GM12878 (cell line): ENCODE measurements at regions not wholly inside any gene's neighbourhood (a gene's known extent, or its start where the extent isn't known, plus 50 kb on each side); places are given as distances from the start of the nearest gene placed in this dataset.

Source experiments
- ATAC-seq: fragments of 200-7000 bp; cut with Tn5 transposase; 3 replicates; pipeline ENCODE4 v1.9.1; 2020; ENCODE audit warnings: mild to moderate bottlenecking, moderate library complexity
- BruUV-seq: library from RNA; stranded (reverse); fragments of 400-500 nt; replicated peaks from 2 replicates; lab custom pipeline; 2021; lab: Mats Ljungman, UMichigan
- CTCF ChIA-PET: fragments of 300-600 bp; sonication (Branson Sonifier 250); formaldehyde crosslinking; extraction: SDS; loops from one replicate; lab custom pipeline; 2021; ENCODE audit warnings: inconsistent platforms; lab: Yijun Ruan, JAX
- POLR2A ChIA-PET: fragments of 350-600 bp; formaldehyde crosslinking; extraction: SDS; loops from one replicate; lab custom pipeline; 2021; ENCODE audit warnings: inconsistent platforms; lab: Charles Lee
- RAD21 ChIA-PET: fragments of 300-600 bp; sonication (Branson Sonifier 250); formaldehyde crosslinking; loops from one replicate; lab custom pipeline; 2023; ENCODE audit warnings: antibody characterized with exemption; ENCODE audit not compliant: unreplicated experiment; lab: Charles Lee
- SMC1A ChIA-PET: fragments of 300-600 bp; sonication (Branson Sonifier 250); formaldehyde crosslinking; loops from one replicate; lab custom pipeline; 2023; ENCODE audit not compliant: unreplicated experiment, uncharacterized antibody; lab: Charles Lee
- DNase-seq: peaks from one replicate; pipeline ENCODE4 v3.0.0-alpha.2; 2011; ENCODE audit warnings: low read depth, low spot score
- FAIRE-seq: peaks from 3 replicates; lab custom pipeline; 2011; peaks lifted over from hg19 to GRCh38; lab: Jason Lieb, UNC
- H2AFZ ChIP-seq: 2 replicates; pipeline ENCODE4 v1.6.0; 2011; ENCODE audit warnings: low read depth, low read length, control low read depth; ENCODE audit not compliant: control insufficient read depth
- H3K27ac ChIP-seq: 2 replicates; pipeline ENCODE4 v1.5.1; 2011; ENCODE audit warnings: control low read depth; ENCODE audit not compliant: control insufficient read depth, insufficient read depth
- H3K27me3 ChIP-seq, 2 experiments: replicated peaks in 1 of 2; 2 replicates each; pipeline versions ENCODE4 v1.6.0 to v1.6.1; 2011; ENCODE audit warnings: low read length in 1 of 2; ENCODE audit not compliant: control insufficient read depth in 2 of 2, insufficient read depth in 2 of 2
- H3K36me3 ChIP-seq, 2 experiments: 2 replicates each; pipeline ENCODE4 v1.5.1; 2011; ENCODE audit warnings: low read length in 1 of 2; ENCODE audit not compliant: control insufficient read depth in 2 of 2, insufficient read depth in 2 of 2
- H3K4me1 ChIP-seq: 2 replicates; pipeline ENCODE4 v1.6.1; 2011; ENCODE audit warnings: mild to moderate bottlenecking, low read length, moderate library complexity, mixed read lengths; ENCODE audit not compliant: control insufficient read depth, insufficient read depth
- H3K4me2 ChIP-seq: 2 replicates; pipeline ENCODE4 v1.6.0; 2011; ENCODE audit warnings: control low read depth; ENCODE audit not compliant: control insufficient read depth, insufficient read depth
- H3K4me3 ChIP-seq: fragments of 200-600 bp; sonication (generic); 2 replicates; pipeline ENCODE4 v1.5.1; 2016
- H3K79me2 ChIP-seq: 2 replicates; pipeline ENCODE4 v1.6.0; 2011; ENCODE audit warnings: low read length; ENCODE audit not compliant: control insufficient read depth, insufficient read depth
- H3K9ac ChIP-seq: 2 replicates; pipeline ENCODE4 v1.8.0; 2011; ENCODE audit warnings: low read length, control low read depth, mixed read lengths; ENCODE audit not compliant: control insufficient read depth, insufficient read depth
- H3K9me3 ChIP-seq: replicated peaks from 3 replicates; pipeline ENCODE4 v1.5.1; 2011; ENCODE audit warnings: mild to moderate bottlenecking, low read length; ENCODE audit not compliant: control insufficient read depth, insufficient read depth
- H4K20me1 ChIP-seq: 2 replicates; pipeline ENCODE4 v1.6.0; 2011; ENCODE audit not compliant: control insufficient read depth, insufficient read depth
- CREB1 ChIP-seq: IDR thresholded peaks from 2 replicates; pipeline ENCODE4 v1.6.1; 2012; ENCODE audit warnings: low read depth, mild to moderate bottlenecking, inconsistent platforms
- FOS ChIP-seq: IDR thresholded peaks from 3 replicates; pipeline ENCODE4 v1.6.1; 2011; ENCODE audit warnings: borderline replicate concordance; ENCODE audit not compliant: insufficient read length; ENCODE audit errors: extremely low read depth
- KAT2A ChIP-seq: conservative IDR thresholded peaks from 2 replicates; pipeline ENCODE4 v1.6.1; 2011; ENCODE audit warnings: low read depth, low read length; ENCODE audit not compliant: control insufficient read depth
- KLF5 ChIP-seq: fragments of 450-650 bp; IDR thresholded peaks from 2 replicates; pipeline ENCODE4 v1.6.1; 2014; ENCODE audit warnings: mild to moderate bottlenecking; ENCODE audit not compliant: partially characterized antibody
- NFYB ChIP-seq: IDR thresholded peaks from 2 replicates; pipeline ENCODE4 v1.6.1; 2011; ENCODE audit warnings: low read depth, mild to moderate bottlenecking, low read length, improper control_type of control experiment, moderate library complexity; ENCODE audit not compliant: insufficient read depth
- RCOR1 ChIP-seq: conservative IDR thresholded peaks from 2 replicates; pipeline ENCODE4 v1.6.1; 2012; ENCODE audit warnings: low read depth, low read length, improper control_type of control experiment
- RELA ChIP-seq: fragments of 450-650 bp; IDR thresholded peaks from 2 replicates; pipeline ENCODE4 v1.8.0; 2014; ENCODE audit warnings: borderline replicate concordance; ENCODE audit not compliant: partially characterized antibody
- SKIL ChIP-seq: fragments of 450-650 bp; IDR thresholded peaks from 2 replicates; pipeline ENCODE4 v1.6.1; 2017; ENCODE audit warnings: mild to moderate bottlenecking, low read depth, inconsistent platforms; ENCODE audit not compliant: poor library complexity, severe bottlenecking
- SMAD1 ChIP-seq: fragments of 450-650 bp; IDR thresholded peaks from 2 replicates; pipeline ENCODE4 v1.6.1; 2018; ENCODE audit warnings: mild to moderate bottlenecking, low read depth; ENCODE audit not compliant: partially characterized antibody
- SPI1 ChIP-seq: IDR thresholded peaks from 2 replicates; pipeline ENCODE4 v1.6.1; 2011; ENCODE audit warnings: low read depth, mild to moderate bottlenecking, low read length, moderate library complexity, borderline replicate concordance; ENCODE audit not compliant: insufficient read depth
- TBL1XR1 ChIP-seq: IDR thresholded peaks from 2 replicates; pipeline ENCODE4 v1.6.1; 2012; ENCODE audit warnings: low read depth, low read length, improper control_type of control experiment
- YBX1 ChIP-seq: fragments of 450-650 bp; IDR thresholded peaks from 2 replicates; pipeline ENCODE4 v1.6.1; 2016; ENCODE audit warnings: antibody characterized with exemption
- ZNF274 ChIP-seq: IDR thresholded peaks from one replicate; pipeline ENCODE4 v1.8.0; 2011; ENCODE audit not compliant: insufficient read length, insufficient read depth
- WGBS: methylation state at CpG from one replicate; pipeline ENCODE4 v1.1.6; 2016; ENCODE audit warnings: low lambda C conversion rate; ENCODE audit not compliant: insufficient replicate concordance, insufficient coverage; ENCODE audit errors: missing lambda C conversion rate; 5-methylcytosine and 5-hydroxymethylcytosine counted together
- in situ Hi-C: fragments of 300-500 bp; cut with MboI; formaldehyde crosslinking; loops from 9 replicates; pipeline ENCODE4 v1.14.3; 2018; ENCODE audit warnings: mixed read lengths
- intact Hi-C: fragments of 100-400 bp; cut with micrococcal nuclease; formaldehyde crosslinking; loops from one replicate; pipeline ENCODE4 v1.14.2; 2022; ENCODE audit not compliant: unreplicated experiment
- TF ChIP-seq, protein P1 (sequence below): fragments of 450-650 bp; IDR thresholded peaks from 2 replicates; pipeline ENCODE4 v1.6.1; 2016; ENCODE audit warnings: mild to moderate bottlenecking

GRCh38 chr12:67832155-67832554 is 157.1 kb upstream of the IFNG-AS1 start:
- Histone ChIP-seq H3K36me3 (no peaks in the 10 kb centered on the region), H3K27ac (no peak overlapping the region), H3K9ac (no peak overlapping the region), H4K20me1 (no peaks in the 10 kb centered on the region), H3K4me1 (no peaks in the 10 kb centered on the region), H3K4me3 (no peak overlapping the region), H3K27me3 (no peaks in the 10 kb centered on the region), H3K4me2 (no peak overlapping the region), H3K9me3 (no peaks in the 10 kb centered on the region), H2AFZ (no peak overlapping the region), H3K79me2 (no peaks in the 10 kb centered on the region)
- ChIA-PET RAD21 (no interaction called here), POLR2A (no interaction called here), CTCF (interaction anchor here (1.5 kb wide), 1 partner anchor 111 kb away, joined by 3 read pairs; no protein-coding TSS in a partner anchor), SMC1A (no interaction called here)
- DNase-seq = no peak
- WGBS = 47% methylated on average over 2 of the region's 2 CpGs
- TF ChIP-seq ZNF274 = no peak
- no peak for TF ChIP-seq SPI1
- no peak for TF ChIP-seq TBL1XR1
- TF ChIP-seq KLF5 = no peak
- TF ChIP-seq FOS = no peak
- TF ChIP-seq RELA = no peak
- TF ChIP-seq, protein P1, sequence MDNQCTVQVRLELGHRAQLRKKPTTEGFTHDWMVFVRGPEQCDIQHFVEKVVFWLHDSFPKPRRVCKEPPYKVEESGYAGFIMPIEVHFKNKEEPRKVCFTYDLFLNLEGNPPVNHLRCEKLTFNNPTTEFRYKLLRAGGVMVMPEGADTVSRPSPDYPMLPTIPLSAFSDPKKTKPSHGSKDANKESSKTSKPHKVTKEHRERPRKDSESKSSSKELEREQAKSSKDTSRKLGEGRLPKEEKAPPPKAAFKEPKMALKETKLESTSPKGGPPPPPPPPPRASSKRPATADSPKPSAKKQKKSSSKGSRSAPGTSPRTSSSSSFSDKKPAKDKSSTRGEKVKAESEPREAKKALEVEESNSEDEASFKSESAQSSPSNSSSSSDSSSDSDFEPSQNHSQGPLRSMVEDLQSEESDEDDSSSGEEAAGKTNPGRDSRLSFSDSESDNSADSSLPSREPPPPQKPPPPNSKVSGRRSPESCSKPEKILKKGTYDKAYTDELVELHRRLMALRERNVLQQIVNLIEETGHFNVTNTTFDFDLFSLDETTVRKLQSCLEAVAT = no peak
- TF ChIP-seq RCOR1 = no peak
- TF ChIP-seq SMAD1 = no peak
- no peak for TF ChIP-seq NFYB
- TF ChIP-seq KAT2A = no peak
- TF ChIP-seq CREB1 = no peak
- TF ChIP-seq SKIL = no peak
- TF ChIP-seq YBX1 = no peak
- FAIRE-seq = no peak
- in situ Hi-C loops = no loop called here
- intact Hi-C loops = no loop called here
- BruUV-seq = no TSS peak
- ATAC-seq = no peak
